OCI-LY7 (cell line): ENCODE measurements at regions not wholly inside any gene's neighbourhood (a gene's known extent, or its start where the extent isn't known, plus 50 kb on each side); places are given as distances from the start of the nearest gene placed in this dataset.

Source experiments
- CTCF ChIP-seq: fragments of 200-600 bp; sonication (generic); conservative IDR thresholded peaks from 2 replicates; pipeline ENCODE4 v1.5.1; 2014; ENCODE audit warnings: mild to moderate bottlenecking, antibody characterized with exemption, low read length, moderate library complexity, mixed read lengths
- EZH2phosphoT487 ChIP-seq: fragments of 200-600 bp; sonication (generic); IDR thresholded peaks from 2 replicates; pipeline ENCODE4 v1.6.1; 2018; ENCODE audit warnings: low read depth, borderline replicate concordance, mild to moderate bottlenecking, mixed run types, antibody characterized with exemption, low read length, moderate library complexity, mixed read lengths

GRCh38 chr7:85774986-85775385, 588.1 kb upstream of the SEMA3D start:
- no peak for TF ChIP-seq CTCF
- no peak for TF ChIP-seq EZH2phosphoT487
